SH-SY5Y (cell line): ENCODE measurements at regions not wholly inside any gene's neighbourhood (a gene's known extent, or its start where the extent isn't known, plus 50 kb on each side); places are given as distances from the start of the nearest gene placed in this dataset.

Experiments
- GATA2 ChIP-seq: IDR thresholded peaks from 2 replicates; pipeline ENCODE4 v1.6.1; 2011; ENCODE audit warnings: mild to moderate bottlenecking, low read depth, low read length
- GATA3 ChIP-seq: IDR thresholded peaks from 2 replicates; pipeline ENCODE4 v1.6.1; 2011; ENCODE audit warnings: low read depth, mild to moderate bottlenecking, low read length, moderate library complexity

DNA sequence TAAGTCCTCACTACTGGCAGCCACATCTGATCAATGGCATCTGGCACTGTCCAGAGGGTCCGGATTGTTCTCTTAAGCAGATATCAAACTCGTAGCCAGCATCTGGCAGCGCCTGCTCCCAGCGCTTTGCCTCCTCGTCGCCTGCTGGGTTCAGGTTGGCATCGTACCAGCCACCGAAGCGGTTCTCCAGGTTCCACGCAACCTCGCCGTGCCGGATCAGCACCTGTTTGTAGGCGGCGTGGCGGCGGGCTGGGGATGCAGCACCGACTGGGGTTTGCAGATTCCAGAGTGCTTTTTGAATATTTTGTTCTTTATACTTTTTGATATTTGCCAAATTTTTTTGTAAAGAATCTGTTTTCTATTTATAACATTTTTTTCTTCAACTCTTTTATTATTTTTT is 111.6 kb downstream of the NR2F2 start:
- TF ChIP-seq GATA3 (no peak), GATA2 (no peak)
